GM12891 (cell line): ENCODE measurements at regions not wholly inside any gene's neighbourhood (a gene's known extent, or its start where the extent isn't known, plus 50 kb on each side); places are given as distances from the start of the nearest gene placed in this dataset.

ENCODE experiments used
- DNase-seq: peaks from one replicate; pipeline ENCODE4 v3.0.0; 2011; ENCODE audit warnings: low spot score; ENCODE audit not compliant: insufficient read length
- FAIRE-seq: peaks from 2 replicates; lab custom pipeline; 2011; peaks lifted over from hg19 to GRCh38; lab: Jason Lieb, UNC
- PAX5 ChIP-seq: IDR thresholded peaks from 2 replicates; pipeline ENCODE4 v1.6.1; 2011; ENCODE audit warnings: low read length, moderate library complexity, mild to moderate bottlenecking; ENCODE audit not compliant: insufficient read depth, severe bottlenecking
- POLR2A ChIP-seq: IDR thresholded peaks from 2 replicates; pipeline ENCODE4 v1.6.1; 2011; ENCODE audit warnings: low read depth, low read length, control low read depth
- POLR2AphosphoS5 ChIP-seq: IDR thresholded peaks from 2 replicates; pipeline ENCODE4 v1.6.1; 2011; ENCODE audit warnings: low read depth, low read length, control low read depth
- POU2F2 ChIP-seq: IDR thresholded peaks from 2 replicates; pipeline ENCODE4 v1.6.1; 2011; ENCODE audit warnings: low read depth, mild to moderate bottlenecking, control low read depth, low read length, moderate library complexity
- SPI1 ChIP-seq: IDR thresholded peaks from 2 replicates; pipeline ENCODE4 v1.6.1; 2011; ENCODE audit warnings: low read depth, low read length, control low read depth
- TAF1 ChIP-seq: IDR thresholded peaks from 2 replicates; pipeline ENCODE4 v1.6.1; 2011; ENCODE audit warnings: low read depth, low read length, control low read depth

DNA sequence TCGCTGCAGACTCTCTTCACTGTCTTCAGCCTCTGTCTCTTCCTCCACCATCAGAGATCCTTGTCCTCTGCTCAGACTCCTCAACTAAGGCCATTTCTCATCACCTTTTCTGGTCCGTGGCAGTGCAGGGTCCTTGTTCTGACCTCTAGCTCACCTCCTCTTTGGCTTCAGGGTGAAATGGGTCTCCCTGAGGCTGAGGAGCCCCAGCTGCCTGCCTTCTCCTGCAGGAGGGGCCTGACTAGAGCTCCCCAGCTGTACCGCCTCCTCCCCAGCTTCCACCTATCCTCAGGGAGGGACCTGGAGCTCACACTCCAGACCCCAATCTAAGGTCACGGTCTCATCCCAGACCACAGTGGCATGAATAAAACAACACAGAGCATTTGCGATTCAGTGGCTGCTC lies 203.0 kb downstream of the TRIM29 start:
- TF ChIP-seq TAF1: no peak
- TF ChIP-seq POLR2A: no peak
- no peak for TF ChIP-seq SPI1
- no peak for TF ChIP-seq POU2F2
- no peak for TF ChIP-seq PAX5
- FAIRE-seq (no peak), DNase-seq (no peak)

DNA sequence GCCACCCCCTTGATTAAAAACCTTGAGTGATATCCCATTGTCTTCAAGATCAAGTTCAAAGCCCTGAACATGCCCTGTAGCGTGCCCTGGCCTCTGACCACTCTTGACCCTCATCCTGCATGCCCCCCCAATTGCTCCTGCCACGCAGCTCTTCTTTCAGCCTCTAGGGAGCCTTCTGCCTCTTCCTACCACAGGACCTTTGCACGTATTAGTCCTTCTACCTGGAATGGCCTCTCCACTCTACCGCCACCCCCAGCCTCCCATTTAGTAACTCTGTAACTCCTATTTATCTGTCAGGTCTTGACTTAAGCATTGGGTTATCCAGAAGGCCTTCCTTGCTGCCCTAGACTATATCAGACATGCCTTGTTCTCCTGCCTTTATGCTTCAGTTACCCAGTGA lies 203.6 kb downstream of the TRIM29 start:
- no peak for DNase-seq
- TF ChIP-seq TAF1 (no peak), POLR2AphosphoS5 (no peak), POLR2A (no peak), PAX5 (no peak), SPI1 (no peak), POU2F2 (no peak)
- FAIRE-seq: no peak

GRCh38 chr11:119933584-119933983 lies 204.3 kb downstream of the TRIM29 start:
- no peak for DNase-seq
- FAIRE-seq: no peak
- no peak for TF ChIP-seq POU2F2
- TF ChIP-seq TAF1: no peak
- TF ChIP-seq POLR2AphosphoS5: no peak
- no peak for TF ChIP-seq POLR2A
- no peak for TF ChIP-seq SPI1
- TF ChIP-seq PAX5: no peak

DNA sequence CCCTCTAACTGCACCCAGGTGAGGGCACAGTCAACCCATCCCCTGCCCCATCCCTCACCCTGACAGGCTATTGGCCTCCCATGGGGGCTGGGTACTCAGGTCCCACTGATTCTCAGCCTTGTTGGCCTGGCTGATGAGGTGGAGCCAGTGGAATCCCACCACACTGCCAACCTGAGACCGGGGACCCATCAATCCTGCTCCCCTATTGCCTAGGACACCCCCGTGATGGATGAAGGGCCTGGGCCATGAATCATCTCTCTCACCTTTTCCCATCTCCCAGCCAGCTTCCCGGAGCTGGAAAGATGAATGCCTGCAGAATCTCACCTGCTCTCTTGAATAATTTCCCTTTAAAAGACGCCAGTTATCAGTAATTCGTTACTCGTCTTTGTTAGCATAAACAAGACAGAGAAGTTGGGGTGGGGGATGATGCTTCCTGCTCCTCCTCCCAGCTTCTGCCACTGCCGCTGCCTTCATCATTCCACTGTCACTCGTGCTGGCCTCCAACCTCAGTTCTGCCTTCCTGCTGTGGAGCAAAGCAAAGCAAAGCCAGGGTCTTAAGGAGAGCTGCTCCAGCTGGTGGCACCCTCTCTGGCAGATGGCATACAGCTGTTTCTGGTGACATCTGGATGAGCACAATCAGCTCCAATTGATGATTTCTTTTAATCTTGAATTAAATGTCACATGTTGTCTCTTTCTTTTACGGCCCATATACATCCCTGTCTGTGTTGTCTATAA lies 204.0 kb upstream of the NECTIN1 start:
- TF ChIP-seq SPI1: no peak
- TF ChIP-seq PAX5: no peak
- no peak for TF ChIP-seq POU2F2
- TF ChIP-seq TAF1: no peak
- FAIRE-seq (no peak), DNase-seq (no peak)

- FAIRE-seq: no peak
- no peak for TF ChIP-seq POLR2AphosphoS5
Observed at GRCh38 chr11:119928047-119928446, 199.0 kb upstream of the NECTIN1 start.

DNA sequence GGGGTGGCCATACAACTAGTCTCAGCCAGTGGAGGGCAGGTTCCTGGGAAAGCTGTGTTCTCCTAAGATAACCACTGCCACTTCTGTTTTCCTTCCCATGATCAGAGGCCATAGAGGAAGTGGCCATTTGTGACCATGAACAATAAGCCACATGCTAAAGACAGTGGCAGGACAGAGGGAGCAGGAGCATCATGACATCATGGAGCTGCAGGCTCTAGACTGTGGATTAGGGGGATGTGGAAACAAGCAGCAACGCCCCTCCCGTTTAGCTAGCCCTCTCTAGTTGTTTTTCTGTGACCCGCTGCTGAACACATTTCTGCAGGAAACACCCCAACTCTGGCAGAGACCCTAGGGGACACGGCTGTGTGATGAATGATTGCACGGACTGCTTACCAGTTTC lies 195.0 kb upstream of the NECTIN1 start:
- no peak for DNase-seq
- TF ChIP-seq TAF1 (no peak), POLR2AphosphoS5 (no peak), POU2F2 (no peak), SPI1 (no peak), PAX5 (no peak), POLR2A (no peak)
- no peak for FAIRE-seq

More at GRCh38 chr11:119928047-119928446, 199.0 kb upstream of the NECTIN1 start:
- DNase-seq: no peak

DNA sequence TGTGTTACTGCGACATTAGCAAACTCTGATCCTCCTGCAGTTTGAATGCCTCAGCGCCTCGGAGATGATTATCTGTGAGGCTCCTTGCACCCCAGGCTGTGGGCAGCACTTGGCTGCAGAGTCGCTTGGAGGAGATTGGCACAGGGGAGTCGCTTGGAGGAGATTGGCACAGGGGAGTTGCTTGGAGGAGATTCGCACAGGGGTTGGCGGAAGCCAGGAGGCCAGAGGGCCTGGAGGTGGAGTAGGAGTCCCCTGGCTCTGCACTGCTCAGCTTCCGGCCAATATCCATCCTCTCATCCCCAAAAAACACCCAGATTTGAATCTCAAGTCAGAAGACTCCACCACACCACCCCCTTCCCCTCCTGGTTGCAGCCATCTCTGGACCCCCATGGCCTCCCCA lies 192.6 kb upstream of the NECTIN1 start:
- TF ChIP-seq POU2F2: no peak
- TF ChIP-seq PAX5: no peak
- TF ChIP-seq POLR2AphosphoS5: no peak
- TF ChIP-seq POLR2A: no peak
- DNase-seq: no peak
- FAIRE-seq: no peak

- no peak for DNase-seq
- no peak for FAIRE-seq
- TF ChIP-seq PAX5: no peak
- TF ChIP-seq POU2F2: no peak
- no peak for TF ChIP-seq POLR2A
- no peak for TF ChIP-seq POLR2AphosphoS5
- no peak for TF ChIP-seq SPI1
- no peak for TF ChIP-seq TAF1
Observed at GRCh38 chr11:119920666-119921387, 191.8 kb upstream of the NECTIN1 start.

DNA sequence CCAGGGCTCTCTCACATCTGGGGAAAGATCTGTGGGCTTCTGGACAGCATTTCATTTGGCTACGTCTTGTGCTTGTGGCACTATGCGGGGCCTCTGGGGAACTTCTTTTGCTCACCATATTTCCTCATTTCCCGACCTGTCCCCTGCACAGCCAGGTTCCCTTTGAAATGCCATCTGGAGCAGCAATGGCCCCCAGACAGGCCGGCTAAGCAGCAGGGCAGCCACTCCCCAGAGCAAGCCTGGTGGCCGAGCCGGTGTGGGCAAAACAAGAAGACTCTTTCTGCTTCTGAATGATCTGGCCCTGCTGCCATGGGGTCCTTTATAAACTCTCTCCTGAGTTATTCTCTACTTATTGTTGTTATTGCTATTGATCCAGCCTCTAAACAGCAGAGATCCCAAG lies 190.7 kb upstream of the NECTIN1 start:
- DNase-seq: no peak
- TF ChIP-seq PAX5 (no peak), TAF1 (no peak), POLR2AphosphoS5 (no peak), SPI1 (no peak), POLR2A (no peak), POU2F2 (no peak)
- no peak for FAIRE-seq
